ENCODE measurements at regions not wholly inside any gene's neighbourhood (a gene's known extent, or its start where the extent isn't known, plus 50 kb on each side); places are given as distances from the start of the nearest gene placed in this dataset.
"Not testable (repeated sequence)": the region's sequence is repeated elsewhere in the genome, so short reads cannot be mapped to it uniquely, and the experiment has no call there.

GRCh38 chr2:150261691-150262090 lies 225.8 kb downstream of the RND3 start:
- DNase-seq: no peak

GRCh38 chr2:150260636-150261035 lies 226.8 kb downstream of the RND3 start:
- DNase-seq: no peak

- no peak for DNase-seq
Measured at GRCh38 chr2:150259746-150260145, 227.7 kb downstream of the RND3 start.

GRCh38 chr2:150258781-150259307 lies 228.6 kb downstream of the RND3 start:
- no peak for DNase-seq

- DNase-seq: no peak
Measured at GRCh38 chr2:150256736-150257135, 230.7 kb downstream of the RND3 start.

- DNase-seq: no peak
Measured at GRCh38 chr2:150255528-150255927, 231.9 kb downstream of the RND3 start.

- DNase-seq: not testable (repeated sequence)
Measured at GRCh38 chr2:150249735-150250134, 237.7 kb downstream of the RND3 start.

- DNase-seq: no peak
Measured at GRCh38 chr2:150247481-150247880, 240.0 kb downstream of the RND3 start.

GRCh38 chr2:150234787-150235446 lies 252.6 kb downstream of the RND3 start:
- DNase-seq: no peak

- no peak for DNase-seq
Measured at GRCh38 chr2:150232871-150233270, 254.6 kb downstream of the RND3 start.

GRCh38 chr2:150232321-150232720 lies 255.1 kb downstream of the RND3 start:
- no peak for DNase-seq

- DNase-seq: no peak
Measured at GRCh38 chr2:150230616-150231015, 256.9 kb downstream of the RND3 start.

- DNase-seq: no peak
Measured at GRCh38 chr2:150230004-150230403, 257.5 kb downstream of the RND3 start.

GRCh38 chr2:150228936-150229335 lies 258.5 kb downstream of the RND3 start:
- no peak for DNase-seq

- DNase-seq: no peak
Measured at GRCh38 chr2:150225030-150225429, 262.4 kb downstream of the RND3 start.

- no peak for DNase-seq
Measured at GRCh38 chr2:150224321-150224720, 263.1 kb downstream of the RND3 start.

GRCh38 chr2:150222942-150223341 lies 264.5 kb downstream of the RND3 start:
- DNase-seq: no peak

GRCh38 chr2:150222379-150222778 lies 265.1 kb downstream of the RND3 start:
- DNase-seq: no peak

GRCh38 chr2:150219861-150220260 lies 267.6 kb downstream of the RND3 start:
- DNase-seq: no peak

GRCh38 chr2:150215041-150215440 lies 272.4 kb downstream of the RND3 start:
- no peak for DNase-seq

- no peak for DNase-seq
Measured at GRCh38 chr2:150214626-150215025, 272.8 kb downstream of the RND3 start.

- no peak for DNase-seq
Measured at GRCh38 chr2:150212722-150213171, 274.7 kb downstream of the RND3 start.

GRCh38 chr2:150211164-150211631 lies 276.3 kb downstream of the RND3 start:
- DNase-seq: no peak

GRCh38 chr2:150209746-150210145 lies 277.7 kb downstream of the RND3 start:
- DNase-seq: no peak

GRCh38 chr2:150208689-150209088 lies 278.8 kb downstream of the RND3 start:
- DNase-seq: no peak

All from T-helper 1 cell (primary cell).